ENCODE measurements at regions not wholly inside any gene's neighbourhood (a gene's known extent, or its start where the extent isn't known, plus 50 kb on each side); places are given as distances from the start of the nearest gene placed in this dataset.

DNA sequence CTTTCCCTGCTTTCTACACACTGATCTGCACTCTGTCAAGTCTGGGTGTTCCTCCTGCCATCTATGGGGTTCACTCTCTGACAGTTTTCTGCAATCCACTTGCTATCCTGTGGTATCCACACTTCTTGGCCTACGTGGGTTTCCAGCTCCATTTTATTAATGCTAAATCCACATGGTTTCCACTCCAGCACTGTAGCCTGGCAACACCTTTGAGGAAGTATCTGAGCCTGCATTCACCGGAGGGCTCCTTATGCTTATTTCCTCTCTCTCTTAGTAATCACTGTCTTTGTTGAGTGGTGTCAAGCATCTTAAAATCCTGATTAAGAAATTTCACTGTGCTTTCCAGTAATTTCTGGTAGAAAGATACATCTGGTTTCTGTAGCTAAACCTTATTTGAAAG lies 703.7 kb downstream of the TMEM121 start:
- DNase-seq (ENCODE audit: low read depth in 1 of 2, low spot score in 2 of 2) = no peak
- H3K23ac ChIP-seq (ENCODE audit: insufficient read length) = no peak overlapping the region
- H2AFZ ChIP-seq (ENCODE audit: low read length) = no peak overlapping the region
- no peak overlapping the region for H2BK15ac ChIP-seq (ENCODE audit: low read length)
- H3K9ac ChIP-seq (replicated peaks in 1 of 4; ENCODE audit: extremely low read depth in 1 of 4, low read depth in 3 of 4, low read length in 3 of 4) = no peak overlapping the region
- POLR2A ChIA-PET (ENCODE audit: partially characterized antibody) = no interaction called here
- H4K5ac ChIP-seq (ENCODE audit: insufficient read length, low read depth, low read length) = no peak overlapping the region
- no peak for FAIRE-seq
- H4K91ac ChIP-seq (replicated peaks; ENCODE audit: insufficient read length, low read length) = no peak overlapping the region
- CTCF ChIA-PET (ENCODE audit: partially characterized antibody) = no interaction called here
- no peaks in the 10 kb centered on the region for H3K36me3 ChIP-seq (ENCODE audit: control insufficient read depth in 2 of 4, insufficient read depth in 4 of 4, low read length in 3 of 4)
- no peak overlapping the region for H2BK20ac ChIP-seq (ENCODE audit: low read length)
- H3K4me1 ChIP-seq (replicated peaks in 1 of 4; ENCODE audit: control insufficient read depth in 3 of 4, insufficient read depth in 4 of 4, low read length in 3 of 4) = no peaks in the 10 kb centered on the region
- H3K14ac ChIP-seq (ENCODE audit: insufficient read length) = no peak overlapping the region
- peaks cover 72 to 80% of the 10 kb centered on the region in 2 experiments for H3K9me3 ChIP-seq (ENCODE audit: insufficient read depth in 2 of 2, low read depth in 1 of 2, low read length in 1 of 2)
- WGBS, 2 experiments (ENCODE audit: extremely low coverage in 1 of 2, insufficient coverage in 1 of 2, insufficient read length in 1 of 2, insufficient replicate concordance in 2 of 2, low coverage in 1 of 2, low lambda C conversion rate in 2 of 2, missing lambda C conversion rate in 1 of 2) = 60% methylated on average over 2 of the region's 2 CpGs; no CpG with 5 or more reads in 1 of the 2 experiments
- H3K4ac ChIP-seq (replicated peaks; ENCODE audit: insufficient read length, low read depth, low read length) = no peak overlapping the region
- no peak overlapping the region for H3K18ac ChIP-seq (ENCODE audit: extremely low read depth, low read length)
- no peaks in the 10 kb centered on the region for H3K27me3 ChIP-seq (replicated peaks in 1 of 4; ENCODE audit: control insufficient read depth in 3 of 4, extremely low read depth in 1 of 4, insufficient read depth in 3 of 4, low read length in 3 of 4)
- H3K79me2 ChIP-seq (ENCODE audit: control insufficient read depth in 1 of 2, insufficient read depth in 2 of 2, low read length in 2 of 2) = no peaks in the 10 kb centered on the region
- no peak overlapping the region for H2BK12ac ChIP-seq (ENCODE audit: low read depth, low read length)
- no peaks in the 10 kb centered on the region for H3K79me1 ChIP-seq (ENCODE audit: low read depth, low read length)
- no peak overlapping the region for H3K56ac ChIP-seq (replicated peaks; ENCODE audit: insufficient read length, low read depth, low read length)
- no peak overlapping the region for H2BK5ac ChIP-seq (ENCODE audit: low read depth, low read length)
- H3K4me2 ChIP-seq (ENCODE audit: insufficient read depth in 1 of 2, low read depth in 2 of 2, low read length in 2 of 2) = no peak overlapping the region
- H3K4me3 ChIP-seq (ENCODE audit: extremely low read depth in 1 of 4, insufficient read depth in 2 of 4, low read depth in 3 of 4, low read length in 4 of 4) = no peak overlapping the region
- H4K20me1 ChIP-seq (replicated peaks in 1 of 2; ENCODE audit: control insufficient read depth in 1 of 2, insufficient read depth in 2 of 2, low read length in 2 of 2) = no peaks in the 10 kb centered on the region
- no peak overlapping the region for H2AK5ac ChIP-seq (ENCODE audit: low read depth, low read length)
- no peak overlapping the region for H2BK120ac ChIP-seq (replicated peaks; ENCODE audit: low read depth, low read length)
- no peak overlapping the region for H3K27ac ChIP-seq (ENCODE audit: low read depth, low read length)
- no peaks in the 10 kb centered on the region for H3K23me2 ChIP-seq (ENCODE audit: low read depth, low read length)
- no peak overlapping the region for H4K8ac ChIP-seq (ENCODE audit: extremely low read depth, insufficient read depth, low read length)
- TF ChIP-seq, protein P1, sequence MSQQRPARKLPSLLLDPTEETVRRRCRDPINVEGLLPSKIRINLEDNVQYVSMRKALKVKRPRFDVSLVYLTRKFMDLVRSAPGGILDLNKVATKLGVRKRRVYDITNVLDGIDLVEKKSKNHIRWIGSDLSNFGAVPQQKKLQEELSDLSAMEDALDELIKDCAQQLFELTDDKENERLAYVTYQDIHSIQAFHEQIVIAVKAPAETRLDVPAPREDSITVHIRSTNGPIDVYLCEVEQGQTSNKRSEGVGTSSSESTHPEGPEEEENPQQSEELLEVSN (IDR thresholded peaks at IDR 0.05) = no peak
- no peak for TF ChIP-seq TAF1 (IDR thresholded peaks at IDR 0.05; ENCODE audit: low read depth, low read length)
- TF ChIP-seq PHF8 (conservative IDR thresholded peaks at IDR 0.05; ENCODE audit: low read depth, low read length) = no peak
- no peak for TF ChIP-seq KDM5A (IDR thresholded peaks at IDR 0.05; ENCODE audit: low read length)
- TF ChIP-seq CBX8 (IDR thresholded peaks at IDR 0.05; ENCODE audit: borderline replicate concordance, low read depth, low read length) = no peak
- TF ChIP-seq, protein P2, sequence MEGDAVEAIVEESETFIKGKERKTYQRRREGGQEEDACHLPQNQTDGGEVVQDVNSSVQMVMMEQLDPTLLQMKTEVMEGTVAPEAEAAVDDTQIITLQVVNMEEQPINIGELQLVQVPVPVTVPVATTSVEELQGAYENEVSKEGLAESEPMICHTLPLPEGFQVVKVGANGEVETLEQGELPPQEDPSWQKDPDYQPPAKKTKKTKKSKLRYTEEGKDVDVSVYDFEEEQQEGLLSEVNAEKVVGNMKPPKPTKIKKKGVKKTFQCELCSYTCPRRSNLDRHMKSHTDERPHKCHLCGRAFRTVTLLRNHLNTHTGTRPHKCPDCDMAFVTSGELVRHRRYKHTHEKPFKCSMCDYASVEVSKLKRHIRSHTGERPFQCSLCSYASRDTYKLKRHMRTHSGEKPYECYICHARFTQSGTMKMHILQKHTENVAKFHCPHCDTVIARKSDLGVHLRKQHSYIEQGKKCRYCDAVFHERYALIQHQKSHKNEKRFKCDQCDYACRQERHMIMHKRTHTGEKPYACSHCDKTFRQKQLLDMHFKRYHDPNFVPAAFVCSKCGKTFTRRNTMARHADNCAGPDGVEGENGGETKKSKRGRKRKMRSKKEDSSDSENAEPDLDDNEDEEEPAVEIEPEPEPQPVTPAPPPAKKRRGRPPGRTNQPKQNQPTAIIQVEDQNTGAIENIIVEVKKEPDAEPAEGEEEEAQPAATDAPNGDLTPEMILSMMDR (IDR thresholded peaks at IDR 0.05; ENCODE audit: control extremely low read depth in 1 of 3, insufficient read depth in 1 of 3, low read depth in 1 of 3, low read length in 3 of 3) = no peak
- no peak for TF ChIP-seq HDAC6 (IDR thresholded peaks at IDR 0.05; ENCODE audit: low read depth, low read length)
- no peak for TF ChIP-seq MAFK (IDR thresholded peaks at IDR 0.05; ENCODE audit: low read depth, low read length)
- TF ChIP-seq RNF2 (IDR thresholded peaks at IDR 0.05; ENCODE audit: borderline replicate concordance, low read depth, low read length, missing control alignments, poor library complexity, severe bottlenecking) = no peak
- no peak for TF ChIP-seq GTF2F1 (IDR thresholded peaks at IDR 0.05; ENCODE audit: borderline replicate concordance, low read depth, low read length)
- TF ChIP-seq TCF12 (IDR thresholded peaks at IDR 0.05; ENCODE audit: low read depth, low read length) = no peak
- no peak for TF ChIP-seq POLR2A (IDR thresholded peaks at IDR 0.05; ENCODE audit: control extremely low read depth in 1 of 2, low read depth in 2 of 2, low read length in 2 of 2)

Measured in H1 (cell line).